GM23338 (cell line): ENCODE measurements at regions not wholly inside any gene's neighbourhood (a gene's known extent, or its start where the extent isn't known, plus 50 kb on each side); places are given as distances from the start of the nearest gene placed in this dataset.

ENCODE experiments used
- ATAC-seq: fragments of 200-7000 bp; cut with Tn5 transposase; 3 replicates; pipeline ENCODE4 v1.9.1; 2020
- DNase-seq: peaks from one replicate; pipeline ENCODE4 v3.0.0-alpha.2; 2015; ENCODE audit warnings: low spot score
- H2AFZ ChIP-seq: fragments of 200-600 bp; sonication (generic); 2 replicates; pipeline ENCODE4 v1.8.0; 2016; ENCODE audit warnings: antibody characterized with exemption, mild to moderate bottlenecking, moderate library complexity
- H3F3A ChIP-seq: fragments of 200-600 bp; sonication (generic); replicated peaks from 2 replicates; pipeline ENCODE4 v1.8.0; 2017; ENCODE audit warnings: antibody characterized with exemption, mixed run types, low read depth
- H3K27ac ChIP-seq: fragments of 200-600 bp; sonication (generic); 2 replicates; pipeline ENCODE4 v1.6.1; 2016; ENCODE audit warnings: low read depth
- H3K27me3 ChIP-seq: fragments of 200-600 bp; sonication (generic); 2 replicates; pipeline ENCODE4 v1.8.0; 2016; ENCODE audit warnings: mild to moderate bottlenecking, mixed run types, moderate library complexity; ENCODE audit not compliant: insufficient read depth
- H3K36me3 ChIP-seq: fragments of 200-600 bp; sonication (generic); 2 replicates; pipeline ENCODE4 v1.8.0; 2016; ENCODE audit warnings: mild to moderate bottlenecking; ENCODE audit not compliant: insufficient read depth
- H3K4me1 ChIP-seq: fragments of 200-600 bp; sonication (generic); 2 replicates; pipeline ENCODE4 v1.8.0; 2016; ENCODE audit warnings: mild to moderate bottlenecking, moderate library complexity; ENCODE audit not compliant: insufficient read depth
- H3K4me2 ChIP-seq: fragments of 200-600 bp; sonication (generic); 2 replicates; pipeline ENCODE4 v1.7.1; 2017; ENCODE audit warnings: mixed run types
- H3K4me3 ChIP-seq: fragments of 200-600 bp; sonication (generic); 2 replicates; pipeline ENCODE4 v1.6.1; 2016; ENCODE audit warnings: mixed run types
- H3K79me2 ChIP-seq: fragments of 200-600 bp; sonication (generic); replicated peaks from 2 replicates; pipeline ENCODE4 v1.8.0; 2017; ENCODE audit warnings: mild to moderate bottlenecking; ENCODE audit not compliant: insufficient read depth
- H3K9me2 ChIP-seq: fragments of 200-600 bp; sonication (generic); 2 replicates; pipeline ENCODE4 v1.8.0; 2017; ENCODE audit not compliant: insufficient read depth
- H4K20me1 ChIP-seq: fragments of 200-600 bp; sonication (generic); replicated peaks from 2 replicates; pipeline ENCODE4 v1.8.0; 2017; ENCODE audit warnings: mild to moderate bottlenecking; ENCODE audit not compliant: insufficient read depth
- H3K27ac Mint-ChIP-seq: 2 replicates; pipeline ENCODE4 v1.8.0; 2020; ENCODE audit warnings: inconsistent platforms, mild to moderate bottlenecking, moderate library complexity, mixed read lengths
- H3K27me3 Mint-ChIP-seq: 3 replicates; pipeline ENCODE4 v1.8.0; 2022; ENCODE audit warnings: low read depth, mild to moderate bottlenecking, moderate library complexity, mixed read lengths, inconsistent platforms; ENCODE audit not compliant: insufficient read depth, poor library complexity
- H3K36me3 Mint-ChIP-seq: 3 replicates; pipeline ENCODE4 v1.8.0; 2021; ENCODE audit warnings: low read depth, mild to moderate bottlenecking, inconsistent platforms, moderate library complexity, mixed read lengths
- H3K4me1 Mint-ChIP-seq: 3 replicates; pipeline ENCODE4 v1.8.0; 2020; ENCODE audit warnings: mild to moderate bottlenecking, inconsistent platforms, mixed read lengths
- H3K4me3 Mint-ChIP-seq: 3 replicates; pipeline ENCODE4 v1.8.0; 2021; ENCODE audit warnings: moderate library complexity, mild to moderate bottlenecking, inconsistent platforms, mixed read lengths
- H3K9me3 Mint-ChIP-seq: 3 replicates; pipeline ENCODE4 v1.8.0; 2020; ENCODE audit warnings: moderate library complexity, mild to moderate bottlenecking, inconsistent platforms, mixed read lengths
- CREB1 ChIP-seq: fragments of 250-450 bp; sonication (Bioruptor Pico); IDR thresholded peaks from 2 replicates; pipeline ENCODE4 v1.5.0; 2020; ENCODE audit warnings: low read depth, mild to moderate bottlenecking, moderate library complexity
- EZH2 ChIP-seq: fragments of 200-600 bp; sonication (generic); IDR thresholded peaks from one replicate; pipeline ENCODE4 v1.8.0; 2017; ENCODE audit warnings: antibody characterized with exemption, mild to moderate bottlenecking, low read depth; ENCODE audit not compliant: unreplicated experiment
- EZH2phosphoT487 ChIP-seq: fragments of 200-600 bp; sonication (generic); IDR thresholded peaks from one replicate; pipeline ENCODE4 v1.8.1; 2018; ENCODE audit warnings: antibody characterized with exemption; ENCODE audit not compliant: unreplicated experiment
- JUNB ChIP-seq: IDR thresholded peaks from one replicate; pipeline ENCODE4 v1.6.1; 2016; ENCODE audit warnings: antibody characterized with exemption; ENCODE audit not compliant: unreplicated experiment
- NANOG ChIP-seq: IDR thresholded peaks from 2 replicates; pipeline ENCODE4 v1.6.1; 2016; ENCODE audit warnings: antibody characterized with exemption, borderline replicate concordance
- POLR2AphosphoS5 ChIP-seq: IDR thresholded peaks from 2 replicates; pipeline ENCODE4 v1.6.1; 2016; ENCODE audit warnings: antibody characterized with exemption, low read depth
- STAT1 ChIP-seq: IDR thresholded peaks from one replicate; pipeline ENCODE4 v1.6.1; 2016; ENCODE audit warnings: antibody characterized with exemption; ENCODE audit not compliant: unreplicated experiment
- ZNF331 ChIP-seq: fragments of 250-450 bp; sonication (Bioruptor Pico); IDR thresholded peaks from 2 replicates; pipeline ENCODE4 v1.5.0; 2020; ENCODE audit warnings: low read depth, mild to moderate bottlenecking, moderate library complexity
- TF ChIP-seq, protein P1 (sequence below), 2 experiments: fragments of 200-600 bp in 1 of 2; sonication (generic) in 1 of 2; conservative IDR thresholded peaks; 2 replicates each; pipeline versions ENCODE4 v1.5.1 to v1.6.1; 2016 to 2017; ENCODE audit warnings: antibody characterized with exemption in 2 of 2, low read depth in 2 of 2, mild to moderate bottlenecking in 2 of 2, moderate library complexity in 1 of 2
- TF ChIP-seq, protein P2 (sequence below): fragments of 250-450 bp; sonication (Bioruptor Pico); IDR thresholded peaks from 2 replicates; pipeline ENCODE4 v1.5.0; 2020; ENCODE audit warnings: mild to moderate bottlenecking, moderate library complexity

DNA sequence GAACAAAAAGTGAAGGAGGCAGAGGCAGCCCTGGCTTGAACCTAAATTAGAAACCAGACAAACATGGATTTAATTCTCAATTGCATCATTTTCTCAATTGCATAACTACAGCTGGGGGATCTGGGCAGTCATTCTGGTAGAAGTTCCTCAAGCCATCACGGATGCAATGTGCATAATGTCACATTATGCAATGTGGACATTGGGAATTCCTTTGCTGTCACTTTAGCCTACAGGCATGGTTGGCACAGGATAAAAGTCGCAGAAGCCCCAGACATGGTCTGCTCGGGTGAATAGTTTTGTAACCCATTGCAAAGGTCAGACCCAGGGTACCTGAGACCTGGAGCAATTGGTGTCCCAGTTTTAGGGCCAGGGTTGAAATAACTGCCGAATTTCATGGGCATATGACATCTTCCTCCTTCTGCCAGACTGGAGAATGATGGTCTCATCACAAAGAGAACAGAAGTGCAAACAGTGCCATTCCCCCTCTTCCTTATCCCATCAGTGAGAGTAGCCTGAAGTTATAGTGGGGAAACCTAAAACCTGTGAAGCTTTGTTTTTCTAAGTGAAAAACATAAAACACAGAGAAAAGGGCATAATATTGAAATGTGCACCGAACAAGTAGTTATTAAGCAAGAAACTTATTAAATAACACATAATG is 290.8 kb downstream of the MSX2 start:
- ATAC-seq (no peak), DNase-seq (no peak)
- H3K9me3 Mint-ChIP-seq: no peaks in the 10 kb centered on the region
- H3K4me2 ChIP-seq: no peak overlapping the region
- H3K36me3 ChIP-seq: no peaks in the 10 kb centered on the region
- no peak overlapping the region for H2AFZ ChIP-seq
- no peaks in the 10 kb centered on the region for H4K20me1 ChIP-seq
- no peak overlapping the region for H3K4me3 ChIP-seq
- H3K4me1 Mint-ChIP-seq: peaks cover 7% of the 10 kb centered on the region; the same call in 2 of the 3 replicates
- no peaks in the 10 kb centered on the region for H3K79me2 ChIP-seq
- no peak overlapping the region for H3K4me3 Mint-ChIP-seq
- peaks cover 2% of the 10 kb centered on the region for H3K27me3 Mint-ChIP-seq
- no peaks in the 10 kb centered on the region for H3K27me3 ChIP-seq
- TF ChIP-seq, protein P1, sequence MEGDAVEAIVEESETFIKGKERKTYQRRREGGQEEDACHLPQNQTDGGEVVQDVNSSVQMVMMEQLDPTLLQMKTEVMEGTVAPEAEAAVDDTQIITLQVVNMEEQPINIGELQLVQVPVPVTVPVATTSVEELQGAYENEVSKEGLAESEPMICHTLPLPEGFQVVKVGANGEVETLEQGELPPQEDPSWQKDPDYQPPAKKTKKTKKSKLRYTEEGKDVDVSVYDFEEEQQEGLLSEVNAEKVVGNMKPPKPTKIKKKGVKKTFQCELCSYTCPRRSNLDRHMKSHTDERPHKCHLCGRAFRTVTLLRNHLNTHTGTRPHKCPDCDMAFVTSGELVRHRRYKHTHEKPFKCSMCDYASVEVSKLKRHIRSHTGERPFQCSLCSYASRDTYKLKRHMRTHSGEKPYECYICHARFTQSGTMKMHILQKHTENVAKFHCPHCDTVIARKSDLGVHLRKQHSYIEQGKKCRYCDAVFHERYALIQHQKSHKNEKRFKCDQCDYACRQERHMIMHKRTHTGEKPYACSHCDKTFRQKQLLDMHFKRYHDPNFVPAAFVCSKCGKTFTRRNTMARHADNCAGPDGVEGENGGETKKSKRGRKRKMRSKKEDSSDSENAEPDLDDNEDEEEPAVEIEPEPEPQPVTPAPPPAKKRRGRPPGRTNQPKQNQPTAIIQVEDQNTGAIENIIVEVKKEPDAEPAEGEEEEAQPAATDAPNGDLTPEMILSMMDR (conservative IDR thresholded peaks at IDR 0.05; ENCODE audit: low read depth in 2 of 2): no peak
- TF ChIP-seq STAT1 (no peak), ZNF331 (CRISPR knock-in tag) (no peak)
- no peaks in the 10 kb centered on the region for H3K9me2 ChIP-seq
- H3F3A ChIP-seq: no peaks in the 10 kb centered on the region
- H3K27ac ChIP-seq: no peak overlapping the region
- no peaks in the 10 kb centered on the region for H3K36me3 Mint-ChIP-seq
- H3K27ac Mint-ChIP-seq: no peak overlapping the region
- no peaks in the 10 kb centered on the region for H3K4me1 ChIP-seq

DNA sequence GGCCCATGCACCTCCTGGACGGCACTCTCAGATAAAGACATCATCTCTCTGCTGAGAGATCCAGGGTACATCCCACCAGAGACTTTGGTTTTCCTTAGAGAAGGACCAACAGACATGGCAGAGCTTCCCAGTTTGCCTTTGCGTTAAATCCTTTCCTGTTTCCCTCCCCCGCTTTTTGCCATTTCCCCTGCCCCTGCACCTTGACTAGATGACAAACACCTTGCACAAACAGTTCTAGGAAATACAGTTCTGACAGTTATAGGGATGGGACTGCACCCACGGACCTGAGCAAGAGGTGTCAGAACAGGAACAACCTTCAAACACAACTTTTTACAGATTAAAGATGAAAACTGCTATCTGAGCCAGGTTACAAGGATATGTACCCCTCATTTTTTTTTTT is 288.9 kb downstream of the MSX2 start:
- Mint-ChIP-seq H3K27me3 (peaks cover 2% of the 10 kb centered on the region), H3K36me3 (no peaks in the 10 kb centered on the region), H3K4me1 (peaks cover 7% of the 10 kb centered on the region; the same call in 2 of the 3 replicates), H3K4me3 (no peak overlapping the region), H3K27ac (no peak overlapping the region), H3K9me3 (no peaks in the 10 kb centered on the region)
- H3K27ac ChIP-seq: no peak overlapping the region
- H3K4me3 ChIP-seq: no peak overlapping the region
- ATAC-seq (no peak), DNase-seq (no peak)
- no peak overlapping the region for H3K4me2 ChIP-seq
- H3K79me2 ChIP-seq: no peaks in the 10 kb centered on the region
- H3K27me3 ChIP-seq: no peaks in the 10 kb centered on the region
- H3K4me1 ChIP-seq: no peaks in the 10 kb centered on the region
- H3F3A ChIP-seq: no peaks in the 10 kb centered on the region
- no peaks in the 10 kb centered on the region for H4K20me1 ChIP-seq
- H3K9me2 ChIP-seq: peaks cover 4% of the 10 kb centered on the region; the same call in 1 of the 2 replicates
- no peak overlapping the region for H2AFZ ChIP-seq
- no peaks in the 10 kb centered on the region for H3K36me3 ChIP-seq
- TF ChIP-seq, protein P2, sequence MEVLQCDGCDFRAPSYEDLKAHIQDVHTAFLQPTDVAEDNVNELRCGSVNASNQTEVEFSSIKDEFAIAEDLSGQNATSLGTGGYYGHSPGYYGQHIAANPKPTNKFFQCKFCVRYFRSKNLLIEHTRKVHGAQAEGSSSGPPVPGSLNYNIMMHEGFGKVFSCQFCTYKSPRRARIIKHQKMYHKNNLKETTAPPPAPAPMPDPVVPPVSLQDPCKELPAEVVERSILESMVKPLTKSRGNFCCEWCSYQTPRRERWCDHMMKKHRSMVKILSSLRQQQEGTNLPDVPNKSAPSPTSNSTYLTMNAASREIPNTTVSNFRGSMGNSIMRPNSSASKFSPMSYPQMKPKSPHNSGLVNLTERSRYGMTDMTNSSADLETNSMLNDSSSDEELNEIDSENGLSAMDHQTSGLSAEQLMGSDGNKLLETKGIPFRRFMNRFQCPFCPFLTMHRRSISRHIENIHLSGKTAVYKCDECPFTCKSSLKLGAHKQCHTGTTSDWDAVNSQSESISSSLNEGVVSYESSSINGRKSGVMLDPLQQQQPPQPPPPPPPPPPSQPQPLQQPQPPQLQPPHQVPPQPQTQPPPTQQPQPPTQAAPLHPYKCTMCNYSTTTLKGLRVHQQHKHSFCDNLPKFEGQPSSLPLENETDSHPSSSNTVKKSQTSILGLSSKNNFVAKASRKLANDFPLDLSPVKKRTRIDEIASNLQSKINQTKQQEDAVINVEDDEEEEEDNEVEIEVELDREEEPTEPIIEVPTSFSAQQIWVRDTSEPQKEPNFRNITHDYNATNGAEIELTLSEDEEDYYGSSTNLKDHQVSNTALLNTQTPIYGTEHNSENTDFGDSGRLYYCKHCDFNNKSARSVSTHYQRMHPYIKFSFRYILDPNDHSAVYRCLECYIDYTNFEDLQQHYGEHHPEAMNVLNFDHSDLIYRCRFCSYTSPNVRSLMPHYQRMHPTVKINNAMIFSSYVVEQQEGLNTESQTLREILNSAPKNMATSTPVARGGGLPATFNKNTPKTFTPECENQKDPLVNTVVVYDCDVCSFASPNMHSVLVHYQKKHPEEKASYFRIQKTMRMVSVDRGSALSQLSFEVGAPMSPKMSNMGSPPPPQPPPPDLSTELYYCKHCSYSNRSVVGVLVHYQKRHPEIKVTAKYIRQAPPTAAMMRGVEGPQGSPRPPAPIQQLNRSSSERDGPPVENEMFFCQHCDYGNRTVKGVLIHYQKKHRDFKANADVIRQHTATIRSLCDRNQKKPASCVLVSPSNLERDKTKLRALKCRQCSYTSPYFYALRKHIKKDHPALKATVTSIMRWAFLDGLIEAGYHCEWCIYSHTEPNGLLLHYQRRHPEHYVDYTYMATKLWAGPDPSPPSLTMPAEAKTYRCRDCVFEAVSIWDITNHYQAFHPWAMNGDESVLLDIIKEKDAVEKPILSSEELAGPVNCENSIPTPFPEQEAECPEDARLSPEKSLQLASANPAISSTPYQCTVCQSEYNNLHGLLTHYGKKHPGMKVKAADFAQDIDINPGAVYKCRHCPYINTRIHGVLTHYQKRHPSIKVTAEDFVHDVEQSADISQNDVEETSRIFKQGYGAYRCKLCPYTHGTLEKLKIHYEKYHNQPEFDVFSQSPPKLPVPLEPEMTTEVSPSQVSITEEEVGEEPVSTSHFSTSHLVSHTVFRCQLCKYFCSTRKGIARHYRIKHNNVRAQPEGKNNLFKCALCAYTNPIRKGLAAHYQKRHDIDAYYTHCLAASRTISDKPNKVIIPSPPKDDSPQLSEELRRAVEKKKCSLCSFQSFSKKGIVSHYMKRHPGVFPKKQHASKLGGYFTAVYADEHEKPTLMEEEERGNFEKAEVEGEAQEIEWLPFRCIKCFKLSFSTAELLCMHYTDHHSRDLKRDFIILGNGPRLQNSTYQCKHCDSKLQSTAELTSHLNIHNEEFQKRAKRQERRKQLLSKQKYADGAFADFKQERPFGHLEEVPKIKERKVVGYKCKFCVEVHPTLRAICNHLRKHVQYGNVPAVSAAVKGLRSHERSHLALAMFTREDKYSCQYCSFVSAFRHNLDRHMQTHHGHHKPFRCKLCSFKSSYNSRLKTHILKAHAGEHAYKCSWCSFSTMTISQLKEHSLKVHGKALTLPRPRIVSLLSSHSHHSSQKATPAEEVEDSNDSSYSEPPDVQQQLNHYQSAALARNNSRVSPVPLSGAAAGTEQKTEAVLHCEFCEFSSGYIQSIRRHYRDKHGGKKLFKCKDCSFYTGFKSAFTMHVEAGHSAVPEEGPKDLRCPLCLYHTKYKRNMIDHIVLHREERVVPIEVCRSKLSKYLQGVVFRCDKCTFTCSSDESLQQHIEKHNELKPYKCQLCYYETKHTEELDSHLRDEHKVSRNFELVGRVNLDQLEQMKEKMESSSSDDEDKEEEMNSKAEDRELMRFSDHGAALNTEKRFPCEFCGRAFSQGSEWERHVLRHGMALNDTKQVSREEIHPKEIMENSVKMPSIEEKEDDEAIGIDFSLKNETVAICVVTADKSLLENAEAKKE: no peak
- TF ChIP-seq, protein P1 (conservative IDR thresholded peaks at IDR 0.05; ENCODE audit: low read depth in 2 of 2): no peak
- TF ChIP-seq NANOG: no peak
- TF ChIP-seq ZNF331 (CRISPR knock-in tag): no peak
- no peak for TF ChIP-seq EZH2
- no peak for TF ChIP-seq JUNB
- no peak for TF ChIP-seq POLR2AphosphoS5
- no peak for TF ChIP-seq CREB1 (CRISPR knock-in tag)
- TF ChIP-seq STAT1: no peak
- TF ChIP-seq EZH2phosphoT487: no peak
